Uterus (tissue), 2 donors: ENCODE measurements at regions not wholly inside any gene's neighbourhood (a gene's known extent, or its start where the extent isn't known, plus 50 kb on each side); places are given as distances from the start of the nearest gene placed in this dataset.

Experiments
- CTCF ChIP-seq, 4 experiments: fragments of 200-600 bp in 2 of 4; fragments of 450-650 bp in 2 of 4; sonication (generic) in 2 of 4; IDR thresholded peaks; one replicate each; pipeline ENCODE4 v1.5.1; 2016 to 2019; ENCODE audit warnings: antibody characterized with exemption in 4 of 4, mild to moderate bottlenecking in 2 of 4, moderate library complexity in 1 of 4
- POLR2A ChIP-seq, 2 donors: fragments of 450-650 bp; IDR thresholded peaks; one replicate each; pipeline ENCODE4 v1.6.1; 2016; ENCODE audit warnings: antibody characterized with exemption in 2 of 2, mild to moderate bottlenecking in 1 of 2, moderate library complexity in 1 of 2

- TF ChIP-seq CTCF (IDR thresholded peaks at IDR 0.05) (no peak), POLR2A (IDR thresholded peaks at IDR 0.05) (no peak)
Observed at GRCh38 chr13:37476874-37477273, 121.7 kb downstream of the POSTN start.
